HG02852 (cell line): ENCODE measurements at regions not wholly inside any gene's neighbourhood (a gene's known extent, or its start where the extent isn't known, plus 50 kb on each side); places are given as distances from the start of the nearest gene placed in this dataset.

ENCODE experiments used
- ATAC-seq: cut with Tn5 transposase; IDR thresholded peaks from one replicate; pipeline ENCODE4 v1.9.1; 2021; ENCODE audit warnings: mild to moderate bottlenecking, moderate library complexity; ENCODE audit not compliant: unreplicated experiment

DNA sequence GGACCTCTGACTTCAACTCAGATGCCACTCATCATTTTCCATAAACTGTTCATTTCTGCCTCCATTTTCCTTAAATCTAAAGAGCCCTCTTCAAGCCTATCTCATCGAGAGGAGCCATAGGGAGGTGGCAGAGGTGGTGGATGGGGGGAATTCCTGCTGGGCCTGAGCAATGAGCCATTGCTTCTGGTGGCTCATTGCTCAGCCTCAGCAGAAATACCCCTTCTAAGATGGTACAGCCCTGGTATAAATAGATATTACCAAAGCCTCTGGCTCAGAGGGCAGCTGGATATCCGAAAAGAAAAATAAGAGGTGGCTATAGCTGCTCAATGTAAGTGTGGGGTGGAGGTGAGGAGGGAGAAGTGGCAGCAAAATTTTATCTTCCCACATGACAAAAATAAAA is 313.5 kb downstream of the CAAP1 start:
- ATAC-seq = no peak

DNA sequence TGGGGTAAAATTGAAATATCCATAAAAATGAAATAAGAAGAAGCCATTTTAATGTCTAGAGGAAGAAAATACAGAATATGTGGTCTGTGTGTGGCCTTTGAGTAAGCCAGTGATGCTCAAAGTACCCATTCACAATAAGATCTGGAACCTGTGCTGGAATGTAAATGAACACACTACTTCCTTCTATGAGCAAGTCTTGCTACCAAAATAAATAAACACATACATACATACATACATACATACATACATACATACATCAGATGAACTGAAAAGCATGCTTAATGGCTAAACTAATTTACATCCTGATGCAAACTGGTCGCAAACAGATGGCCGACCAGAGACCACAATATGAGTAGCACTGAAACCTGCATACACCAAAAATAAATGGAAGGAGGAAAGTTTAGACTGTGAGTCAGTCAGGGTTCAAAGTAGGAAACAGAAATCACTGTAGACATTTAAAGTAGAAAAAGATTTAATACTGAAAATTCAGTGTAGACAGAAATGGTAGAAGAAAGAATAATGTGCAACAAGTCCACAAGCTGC is 317.6 kb downstream of the CAAP1 start:
- no peak for ATAC-seq

DNA sequence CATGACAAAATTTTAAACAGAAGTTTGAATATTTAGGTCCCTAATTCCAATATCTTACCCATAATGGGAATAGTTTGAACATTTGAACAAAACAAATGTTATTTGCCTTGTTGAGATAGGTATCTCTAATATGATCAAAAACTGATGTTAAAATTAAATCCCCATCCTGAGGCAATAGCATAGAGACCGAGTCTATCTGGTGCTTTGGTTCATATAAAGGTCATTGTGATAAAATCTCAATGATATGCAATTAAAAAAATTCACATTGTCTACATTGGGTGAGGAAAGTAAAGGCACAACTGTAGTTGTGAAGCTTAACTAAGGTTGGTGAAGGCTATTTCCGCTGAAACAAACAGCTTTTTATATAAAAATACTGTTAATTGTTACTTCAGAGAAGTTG is 318.3 kb downstream of the CAAP1 start:
- ATAC-seq = no peak

DNA sequence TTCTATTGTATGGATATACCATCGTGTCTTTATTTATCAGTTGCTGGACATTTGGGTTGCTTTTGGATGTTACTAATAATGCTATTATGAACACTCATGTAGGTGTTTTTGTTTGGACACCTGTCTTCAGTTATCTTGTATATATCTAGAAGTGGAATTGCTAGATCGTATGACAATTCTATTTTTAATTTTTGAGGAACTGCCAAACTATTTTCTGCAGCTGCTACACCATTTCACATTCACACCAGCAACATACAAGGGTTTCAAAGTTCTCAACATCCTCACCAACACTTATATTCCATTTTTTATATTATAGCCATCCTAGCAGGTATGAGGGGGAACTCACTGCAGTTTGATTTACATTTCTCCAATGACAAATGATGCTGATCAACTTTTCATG is 324.6 kb downstream of the CAAP1 start:
- no peak for ATAC-seq

DNA sequence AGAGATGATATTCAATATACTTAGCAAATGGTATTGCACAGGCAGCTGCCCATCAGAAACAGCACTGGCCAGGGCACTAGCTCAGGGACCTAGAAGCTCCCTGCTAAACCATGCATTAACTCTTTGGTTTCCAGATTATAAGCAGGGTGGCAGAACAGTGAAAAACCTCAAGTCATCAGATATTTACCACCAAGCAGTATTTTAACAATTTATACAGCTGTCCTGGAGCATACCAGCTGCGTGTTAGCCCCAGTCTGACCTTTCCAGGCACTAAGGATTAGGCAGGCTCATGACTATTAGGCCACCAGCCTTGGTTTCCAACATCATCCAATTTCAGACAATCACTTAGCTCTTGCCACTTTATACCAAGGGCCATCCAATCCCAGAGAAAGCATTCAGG is 326.5 kb downstream of the CAAP1 start:
- no peak for ATAC-seq

DNA sequence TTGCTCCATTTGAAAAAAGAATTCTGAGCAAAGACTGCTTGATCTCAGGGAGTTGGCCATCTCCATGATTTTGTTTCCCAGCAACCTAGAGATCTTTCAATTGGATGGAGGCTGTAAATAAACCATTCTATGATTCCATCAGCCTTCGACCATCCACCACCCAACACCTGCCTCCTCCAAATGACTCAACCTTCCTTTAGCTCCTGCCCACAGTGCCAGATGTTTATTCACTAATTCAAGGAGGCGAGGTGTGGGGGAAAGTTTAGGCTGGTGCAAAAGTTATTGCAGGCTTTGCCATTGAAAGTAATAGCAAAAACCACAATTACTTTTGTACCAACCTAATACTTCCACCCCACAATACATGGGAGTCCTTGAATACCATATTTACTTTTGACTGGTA is 327.5 kb downstream of the CAAP1 start:
- ATAC-seq = no peak

DNA sequence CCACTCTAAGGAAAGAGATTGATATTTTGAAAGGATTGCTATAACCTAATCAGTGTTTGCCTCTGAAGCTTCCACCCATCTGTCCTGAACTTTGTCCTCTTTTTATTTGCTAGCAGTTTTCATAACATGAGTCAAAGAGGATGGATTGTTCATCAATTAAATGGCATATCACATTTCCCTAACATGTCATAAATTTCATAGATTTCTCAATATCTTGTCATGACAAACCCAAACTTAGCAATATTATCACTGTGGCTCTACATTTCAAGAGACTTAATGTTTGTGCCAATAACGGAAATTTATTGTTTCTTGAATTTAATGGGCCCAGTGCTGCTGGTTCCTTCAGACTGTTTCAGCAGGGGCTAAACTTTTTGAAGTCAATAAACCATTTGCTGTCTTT is 330.3 kb downstream of the CAAP1 start:
- no peak for ATAC-seq

DNA sequence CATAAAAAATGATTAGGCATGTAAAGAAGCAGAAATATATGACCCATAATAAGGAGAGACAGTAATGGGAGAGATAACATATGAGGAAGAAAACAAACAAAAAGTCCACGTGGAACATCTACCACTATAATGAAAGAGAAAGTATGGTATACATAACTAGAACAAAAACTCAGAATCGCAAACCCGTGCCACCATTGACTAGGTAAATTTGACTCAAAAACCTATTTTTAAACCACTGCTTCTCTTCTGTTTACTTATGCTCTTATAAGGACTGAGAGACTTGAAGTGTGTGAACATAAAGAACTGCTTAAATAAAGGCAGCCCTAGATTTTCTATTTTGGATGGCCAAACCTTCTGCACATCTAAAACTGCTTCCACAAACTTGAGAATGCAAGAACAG is 330.7 kb downstream of the CAAP1 start:
- ATAC-seq = peak; percentile 59

DNA sequence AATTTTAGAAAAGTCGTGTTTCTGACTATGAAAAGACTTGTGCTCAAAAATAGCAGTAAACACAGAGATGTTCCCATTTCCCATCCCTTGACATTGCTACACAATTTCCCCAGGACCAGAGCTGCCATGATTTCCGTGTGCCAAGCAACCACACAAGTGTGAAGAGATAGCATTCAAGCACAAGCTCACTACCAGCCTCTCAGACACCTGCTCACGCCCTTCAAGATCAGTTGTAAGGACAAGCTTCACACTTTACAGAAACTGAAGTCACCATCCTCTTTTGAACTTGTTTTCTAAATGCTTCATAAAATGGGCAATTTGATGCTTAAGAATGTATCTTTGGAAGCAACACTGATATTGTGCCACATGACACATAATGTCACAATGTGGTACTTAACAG is 333.1 kb downstream of the CAAP1 start:
- no peak for ATAC-seq

DNA sequence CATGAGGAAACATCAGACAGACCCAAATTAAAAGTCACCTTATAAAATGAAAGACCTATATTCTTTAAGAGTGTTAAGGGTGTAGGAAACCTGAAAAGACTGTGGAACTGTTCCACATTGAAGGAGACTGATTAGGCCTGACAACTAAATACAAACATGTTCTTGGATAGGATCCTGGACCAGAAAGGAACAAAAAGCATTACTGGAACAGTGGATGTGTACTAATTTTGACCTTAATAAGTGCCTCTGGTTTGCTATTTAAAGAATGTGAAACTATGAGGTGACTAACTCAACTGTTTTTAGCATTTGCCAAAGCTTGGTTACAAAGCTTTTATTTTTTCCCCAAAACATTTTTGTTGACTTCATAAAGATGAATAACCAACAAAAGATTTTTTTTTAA is 340.6 kb downstream of the CAAP1 start:
- ATAC-seq = no peak

DNA sequence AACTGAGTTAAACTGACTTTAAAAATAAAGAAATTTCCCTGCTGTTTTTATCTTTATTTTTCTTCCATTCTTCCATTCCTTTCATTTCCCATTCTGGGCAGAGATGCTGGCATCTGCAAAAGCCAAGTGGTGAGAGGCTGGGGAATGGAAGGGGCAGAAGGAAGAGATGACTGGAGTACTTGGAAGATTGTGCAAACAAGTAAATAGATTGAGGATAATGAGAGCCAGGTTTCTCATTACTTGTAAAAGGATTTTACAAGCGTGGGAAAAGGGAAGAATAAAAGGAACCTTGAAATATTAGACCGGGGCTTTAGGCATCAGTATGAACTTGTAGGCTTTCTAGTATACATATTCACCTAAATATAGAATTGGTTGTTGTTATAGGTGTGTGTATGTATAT is 341.2 kb downstream of the CAAP1 start:
- no peak for ATAC-seq

DNA sequence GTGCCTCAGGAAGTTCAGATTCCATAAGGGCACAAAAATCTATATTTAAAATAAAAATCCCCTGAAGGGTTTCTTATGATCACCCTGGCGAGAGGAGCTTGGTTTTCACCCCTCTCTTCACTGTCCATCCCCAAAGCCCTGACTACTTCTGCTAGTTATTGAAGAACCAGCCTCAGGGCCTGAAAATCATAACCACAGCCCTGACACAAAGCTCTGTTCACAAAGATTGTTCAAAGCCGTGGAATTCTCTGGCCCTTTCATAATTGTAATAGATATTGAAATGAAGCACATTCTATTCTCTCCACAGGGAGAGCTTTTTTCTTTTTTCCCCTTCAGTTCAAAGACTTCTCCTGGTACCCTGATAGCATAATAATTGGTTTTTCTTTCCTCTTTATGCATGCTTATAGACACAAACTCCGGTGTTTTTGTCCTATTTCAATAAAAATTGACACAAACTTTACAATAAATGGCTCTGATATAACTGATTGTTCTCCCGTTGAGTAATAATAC is 343.8 kb downstream of the CAAP1 start:
- no peak for ATAC-seq

DNA sequence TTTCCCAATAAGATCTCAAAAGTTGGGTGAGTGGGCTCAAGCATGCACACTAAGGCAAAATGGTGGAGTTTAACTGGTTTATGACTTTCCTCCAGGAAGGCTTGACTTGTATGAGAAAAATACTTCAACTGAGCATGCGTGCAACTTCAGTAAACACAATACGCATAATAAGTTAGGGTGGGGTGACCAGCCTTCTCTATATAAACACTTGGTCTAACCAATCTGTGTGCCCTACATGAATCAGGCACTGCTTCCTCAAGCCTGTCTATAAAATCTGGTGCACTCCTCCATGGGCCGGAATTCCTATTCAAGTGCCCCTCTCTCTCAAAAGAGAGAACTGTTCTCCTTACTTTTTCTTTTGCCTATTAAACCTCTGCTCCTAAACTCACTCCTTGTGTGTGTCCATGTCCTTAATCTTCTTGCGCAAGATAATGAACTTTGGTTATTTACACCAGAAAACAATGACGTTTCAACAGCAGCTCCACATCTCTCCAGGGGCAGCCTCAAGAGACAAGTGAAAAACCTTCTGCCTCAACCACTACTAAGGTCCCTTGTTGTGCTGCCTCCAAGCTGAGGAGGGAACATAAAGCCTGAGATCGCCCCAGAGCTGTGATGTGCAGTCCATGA is 352.6 kb downstream of the CAAP1 start:
- no peak for ATAC-seq

DNA sequence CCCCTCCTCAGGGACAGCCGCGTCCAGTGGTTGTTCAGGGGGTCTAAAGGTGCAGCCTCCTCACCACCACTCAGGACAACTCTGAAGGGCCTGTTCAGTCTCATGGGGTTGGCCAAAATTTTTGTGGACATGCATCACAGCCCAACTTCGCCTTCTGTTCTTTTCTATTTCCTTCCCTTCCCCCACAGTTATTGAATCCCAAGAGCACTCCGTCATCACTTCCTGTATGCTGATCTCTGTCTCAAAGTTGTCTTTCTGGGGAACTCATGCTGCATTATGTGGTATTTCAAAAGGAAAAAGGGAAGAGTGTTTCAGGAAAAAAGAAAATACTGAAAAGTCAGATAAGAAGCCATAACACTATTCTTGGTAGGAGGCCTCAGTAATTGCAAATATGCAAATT is 355.4 kb downstream of the CAAP1 start:
- no peak for ATAC-seq

DNA sequence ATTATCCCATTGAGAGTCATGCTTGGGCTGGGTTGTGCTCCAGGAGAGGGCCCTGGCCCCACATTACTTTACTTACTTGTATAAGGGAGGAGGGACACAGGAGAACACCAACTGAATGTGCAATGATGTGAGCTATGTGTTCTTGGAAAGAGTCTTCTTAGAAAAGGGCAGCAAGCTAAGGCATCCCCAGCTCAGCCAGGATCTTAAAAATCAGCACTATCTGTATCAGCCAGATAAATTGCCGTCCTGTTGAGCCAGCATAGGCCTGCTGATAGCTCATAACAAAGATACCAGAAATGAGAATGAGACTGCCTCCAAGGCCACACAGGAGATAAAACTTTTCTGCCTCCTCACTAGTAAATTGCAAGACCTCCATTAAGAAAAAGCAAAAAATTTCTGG is 357.5 kb downstream of the CAAP1 start:
- ATAC-seq = no peak

DNA sequence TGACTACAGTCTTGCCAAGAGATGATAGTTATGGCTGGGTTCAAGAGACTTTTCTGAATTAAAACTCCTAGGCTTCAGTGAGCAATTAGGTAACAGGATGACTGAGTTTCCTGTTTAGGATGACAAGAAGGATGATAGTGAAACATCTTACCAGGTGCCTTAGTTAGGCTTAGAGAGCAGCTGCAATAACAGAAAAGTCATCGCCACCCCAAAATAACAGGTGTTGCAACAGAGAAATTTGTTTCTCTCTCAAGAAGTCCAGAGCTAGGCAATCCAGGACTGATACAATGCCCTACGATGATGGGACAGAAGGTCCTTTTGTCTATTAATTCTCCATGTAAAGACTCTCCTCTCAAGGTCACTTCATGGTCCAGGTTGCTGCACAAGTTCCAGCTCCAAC is 361.8 kb downstream of the CAAP1 start:
- ATAC-seq = no peak

DNA sequence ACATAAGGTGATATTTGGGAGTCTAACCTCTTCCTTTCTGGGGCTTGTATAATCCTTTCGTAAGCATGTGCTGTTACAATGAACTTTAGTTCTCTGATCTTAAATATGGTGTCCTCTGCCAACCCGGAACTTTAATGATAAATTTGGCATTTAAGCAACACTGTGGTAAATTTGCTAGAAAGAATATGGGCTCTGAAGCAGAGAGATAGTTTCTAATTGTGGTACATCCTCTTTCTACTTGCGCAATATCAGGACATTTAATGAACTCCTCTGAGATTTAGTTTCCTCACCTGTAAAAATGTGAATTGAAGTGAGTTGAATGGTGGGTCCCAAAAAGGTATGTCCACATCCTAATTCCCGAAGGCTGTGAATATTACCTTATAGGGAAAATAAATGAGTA is 364.7 kb downstream of the CAAP1 start:
- no peak for ATAC-seq

DNA sequence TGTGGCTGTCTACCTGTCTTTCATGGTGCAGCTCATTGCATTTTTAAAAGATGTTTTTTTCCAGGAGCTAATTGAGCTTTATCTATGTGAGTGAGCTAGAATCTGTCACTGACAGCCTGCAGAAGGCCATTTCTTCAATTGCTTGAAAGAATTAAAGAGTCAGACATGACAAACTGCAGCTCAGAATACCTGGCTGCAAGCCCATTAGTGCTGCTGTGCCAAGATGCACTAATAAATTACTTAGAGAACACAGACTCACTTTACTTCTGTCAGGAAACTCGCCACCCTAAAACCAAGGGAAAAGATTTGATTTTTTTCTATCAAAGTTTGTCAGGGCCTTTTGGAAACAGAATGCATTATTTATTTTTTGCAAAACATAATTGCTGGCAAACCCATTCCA is 368.3 kb downstream of the CAAP1 start:
- no peak for ATAC-seq

DNA sequence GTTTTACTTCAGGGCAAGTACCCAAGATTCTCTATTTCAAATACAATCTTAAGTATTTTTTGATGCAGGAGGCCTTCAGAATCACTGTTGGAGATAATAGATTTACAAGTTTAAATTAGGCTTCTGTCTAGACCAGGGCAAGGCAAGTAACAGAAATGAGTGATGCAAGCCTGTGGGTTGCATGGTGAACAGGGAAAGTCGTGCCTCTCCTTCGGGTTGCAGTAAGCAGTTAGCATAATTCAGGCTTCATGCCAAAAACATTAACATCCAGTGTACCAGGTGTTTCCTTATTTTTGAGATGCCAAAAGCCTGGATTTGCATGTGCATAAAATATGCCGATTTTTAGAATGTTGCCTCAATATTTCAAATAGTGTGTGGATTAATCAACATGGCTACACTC is 369.0 kb downstream of the CAAP1 start:
- ATAC-seq = no peak

DNA sequence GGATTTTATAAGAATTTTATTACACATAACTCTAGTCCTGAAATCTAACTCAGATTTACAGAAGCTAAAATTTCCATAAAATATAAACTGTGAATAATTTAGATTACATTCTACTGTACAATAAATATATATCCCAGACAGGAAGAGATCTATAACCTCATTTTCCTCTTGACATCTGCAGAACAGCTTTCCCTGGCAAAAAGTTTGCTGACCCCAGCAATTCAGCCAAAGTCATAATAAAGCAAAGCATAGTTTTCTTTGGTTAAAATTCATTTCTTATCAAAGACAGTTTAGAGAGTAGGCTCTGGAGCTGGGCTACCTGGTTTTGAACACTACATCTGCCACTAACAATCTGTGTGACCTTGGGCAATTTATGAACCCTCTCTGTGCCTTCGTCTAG is 372.5 kb downstream of the CAAP1 start:
- no peak for ATAC-seq

DNA sequence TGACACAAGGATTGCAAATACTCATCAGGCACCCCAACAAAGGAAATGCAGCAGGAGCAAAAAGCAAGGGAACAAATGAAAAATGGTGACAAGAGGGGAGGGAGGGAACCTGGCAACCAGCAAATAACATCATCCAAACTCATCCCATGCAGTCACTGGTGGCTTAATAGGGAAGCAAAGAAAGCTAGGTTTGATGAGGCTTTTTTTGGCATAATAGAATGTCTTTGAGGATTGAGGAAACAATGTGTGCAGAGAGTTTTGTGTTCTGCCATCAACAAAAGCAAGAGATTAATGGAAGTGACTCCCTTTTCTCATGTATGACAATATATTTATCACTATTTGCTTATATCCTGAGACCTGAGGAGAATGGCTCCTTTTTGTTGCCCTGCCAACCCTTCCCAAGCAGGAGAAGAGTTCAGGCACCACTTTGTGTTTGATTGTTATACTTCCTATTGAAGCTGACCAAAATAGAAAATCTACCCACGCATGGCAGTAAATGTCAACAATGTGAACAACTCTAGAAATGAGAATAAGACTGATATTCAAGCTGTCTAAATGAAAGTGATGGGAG is 375.7 kb downstream of the CAAP1 start:
- no peak for ATAC-seq

DNA sequence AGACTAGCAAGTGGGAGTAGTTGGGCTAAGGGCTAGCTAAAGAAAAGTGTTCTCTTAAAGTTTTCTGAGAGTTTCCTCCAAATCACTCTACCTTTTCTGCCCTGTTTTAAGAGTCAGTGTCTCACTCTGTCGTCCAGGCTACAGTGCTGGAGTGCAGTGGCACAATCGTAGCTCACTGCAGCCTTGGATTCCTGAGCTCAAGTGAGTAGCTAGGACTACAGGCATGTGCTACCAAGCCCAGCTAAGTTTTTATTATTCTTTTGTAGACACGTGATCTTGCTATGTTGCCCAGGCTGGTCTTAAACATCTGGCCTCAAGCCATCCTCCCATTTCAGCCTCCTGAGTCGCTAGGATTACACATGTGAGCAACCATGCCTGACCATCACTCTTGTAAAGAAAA is 378.9 kb downstream of the CAAP1 start:
- no peak for ATAC-seq

DNA sequence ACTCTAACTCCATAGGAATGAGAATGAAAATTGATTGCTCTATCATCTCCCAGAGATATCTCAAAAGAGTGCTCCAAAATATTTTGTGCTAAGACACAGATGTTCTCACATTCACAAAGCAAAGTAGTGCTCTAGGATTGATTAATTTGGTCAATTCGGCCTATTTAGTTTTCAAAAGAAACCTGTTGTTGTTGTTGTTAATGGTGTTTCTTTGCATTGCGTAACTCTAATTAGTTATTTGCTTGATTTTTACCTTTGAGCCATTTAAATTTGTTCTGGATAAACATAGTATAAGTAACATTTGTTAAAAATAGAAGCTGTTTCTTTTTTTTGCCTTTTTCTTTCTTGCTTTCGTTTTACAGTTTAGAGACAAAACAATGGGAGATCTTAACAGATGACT is 382.5 kb downstream of the CAAP1 start:
- no peak for ATAC-seq
